GM19023 (cell line): ENCODE measurements at regions not wholly inside any gene's neighbourhood (a gene's known extent, or its start where the extent isn't known, plus 50 kb on each side); places are given as distances from the start of the nearest gene placed in this dataset.
"Not testable (repeated sequence)": the region's sequence is repeated elsewhere in the genome, so short reads cannot be mapped to it uniquely, and the experiment has no call there.

ENCODE experiments used
- ATAC-seq: cut with Tn5 transposase; IDR thresholded peaks from one replicate; pipeline ENCODE4 v1.9.1; 2021; ENCODE audit warnings: mild to moderate bottlenecking, moderate library complexity; ENCODE audit not compliant: unreplicated experiment

DNA sequence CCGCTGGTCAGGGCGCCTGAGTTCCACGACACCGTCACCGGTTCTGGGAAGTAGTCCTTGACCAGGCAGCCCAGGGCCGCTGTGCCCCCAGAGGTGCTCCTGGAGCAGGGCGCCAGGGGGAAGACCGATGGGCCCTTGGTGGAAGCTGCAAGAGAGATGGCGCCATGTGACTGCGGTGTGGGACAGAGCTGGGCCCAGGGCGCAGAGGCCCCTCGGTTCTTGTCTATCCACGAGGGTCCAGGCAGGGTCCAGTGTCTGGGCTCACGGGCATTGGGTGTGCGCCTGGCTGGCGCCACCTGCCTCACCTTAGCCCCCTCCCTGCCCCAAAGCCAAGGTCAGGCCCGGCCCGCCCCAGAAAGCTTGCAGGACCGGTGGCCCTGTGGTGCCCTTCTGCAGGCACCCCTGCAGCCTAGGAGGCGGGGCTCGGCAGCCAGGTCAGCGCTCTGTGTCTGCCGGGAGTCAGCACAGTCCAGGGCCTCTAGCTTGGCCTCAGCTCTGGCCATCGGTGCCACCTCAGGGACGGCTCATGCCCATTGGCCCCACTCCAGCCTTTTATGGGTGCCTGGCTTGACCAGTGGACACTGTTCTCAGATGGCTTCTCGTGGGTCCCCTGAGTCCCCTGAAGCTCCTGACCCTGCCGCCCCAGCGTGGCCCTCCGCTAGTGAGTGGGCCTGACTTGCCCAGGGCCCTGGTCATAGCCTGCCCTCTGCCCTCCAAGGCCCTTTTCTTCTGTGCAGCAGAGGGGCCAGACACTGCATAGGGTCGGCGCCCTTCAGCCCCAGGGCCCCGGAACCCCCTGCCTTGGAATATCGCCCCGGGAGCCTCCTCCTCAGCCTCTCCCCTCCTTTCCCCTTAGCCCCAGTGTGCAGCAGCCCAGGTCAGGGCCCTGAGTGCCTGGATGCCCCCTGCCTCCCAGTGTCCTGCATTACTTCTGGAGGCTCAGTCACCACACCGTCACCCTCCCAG lies 245.2 kb downstream of the TMEM121 start:
- ATAC-seq = not testable (repeated sequence)

DNA sequence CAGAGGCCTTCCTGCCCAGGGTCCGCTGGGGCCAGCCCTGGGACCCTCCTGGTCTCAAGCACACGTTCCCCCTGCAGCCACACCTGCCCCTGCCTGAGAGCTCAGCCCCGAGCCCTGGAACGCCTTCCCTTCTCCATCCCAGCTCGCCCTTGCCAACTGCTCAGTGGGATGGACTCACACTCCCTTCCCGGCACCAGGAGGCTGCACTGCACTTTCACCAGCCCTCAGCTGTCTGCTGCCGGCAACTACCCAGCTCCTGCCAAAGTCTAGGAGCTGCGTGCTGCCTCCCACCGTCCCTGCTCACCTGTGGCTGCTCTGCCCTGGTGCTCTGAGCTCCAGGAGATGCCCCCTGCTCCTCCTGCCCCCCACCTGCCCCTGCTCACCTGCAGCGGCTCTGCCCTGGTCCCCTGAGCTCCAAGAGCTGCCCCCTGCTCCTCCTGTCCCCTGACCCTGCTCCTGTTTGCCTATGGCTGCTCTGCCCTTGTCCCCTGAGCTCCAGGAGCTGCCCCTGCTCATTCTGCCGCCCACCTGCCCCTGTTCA lies 246.4 kb downstream of the TMEM121 start:
- not testable (repeated sequence) for ATAC-seq

DNA sequence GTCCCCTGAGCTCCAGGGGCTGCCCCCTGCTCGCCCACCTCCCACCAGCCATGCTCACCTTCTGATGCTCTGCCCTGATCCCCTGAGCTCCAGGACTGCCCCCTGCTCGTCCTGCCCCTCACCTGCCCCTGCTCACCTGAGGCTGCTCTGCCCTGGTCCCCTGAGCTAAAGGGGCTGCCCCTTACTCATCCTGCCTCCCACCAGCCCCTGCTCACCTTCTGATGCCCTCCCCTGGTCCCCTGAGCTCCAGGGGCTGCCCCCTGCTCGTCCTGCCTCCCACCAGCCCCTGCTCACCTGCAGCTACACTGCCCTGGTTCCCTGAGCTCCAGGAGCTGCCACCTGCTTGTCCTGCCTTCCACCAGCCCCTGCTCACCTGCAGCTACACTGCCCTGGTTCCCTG lies 247.2 kb downstream of the TMEM121 start:
- no peak for ATAC-seq

DNA sequence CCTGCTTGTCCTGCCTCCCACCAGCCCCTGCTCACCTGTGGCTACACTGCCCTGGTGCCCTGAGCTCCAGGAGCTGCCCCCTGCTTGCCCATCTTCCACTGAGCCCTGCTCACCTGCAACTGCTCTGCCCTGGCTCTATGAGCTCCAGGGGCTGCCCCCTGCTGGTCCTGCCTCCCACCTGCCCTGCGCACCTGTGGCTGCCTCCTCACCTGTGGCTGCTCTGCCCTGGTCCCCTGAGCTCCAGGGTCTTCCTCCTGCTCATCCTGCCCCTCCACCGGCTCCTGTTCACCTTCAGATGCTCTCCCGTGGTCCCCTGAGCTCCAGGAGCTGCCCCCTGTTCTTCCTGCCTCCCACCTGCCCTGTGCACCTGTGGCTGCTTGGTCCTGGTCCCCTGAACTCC lies 247.6 kb downstream of the TMEM121 start:
- ATAC-seq = no peak

DNA sequence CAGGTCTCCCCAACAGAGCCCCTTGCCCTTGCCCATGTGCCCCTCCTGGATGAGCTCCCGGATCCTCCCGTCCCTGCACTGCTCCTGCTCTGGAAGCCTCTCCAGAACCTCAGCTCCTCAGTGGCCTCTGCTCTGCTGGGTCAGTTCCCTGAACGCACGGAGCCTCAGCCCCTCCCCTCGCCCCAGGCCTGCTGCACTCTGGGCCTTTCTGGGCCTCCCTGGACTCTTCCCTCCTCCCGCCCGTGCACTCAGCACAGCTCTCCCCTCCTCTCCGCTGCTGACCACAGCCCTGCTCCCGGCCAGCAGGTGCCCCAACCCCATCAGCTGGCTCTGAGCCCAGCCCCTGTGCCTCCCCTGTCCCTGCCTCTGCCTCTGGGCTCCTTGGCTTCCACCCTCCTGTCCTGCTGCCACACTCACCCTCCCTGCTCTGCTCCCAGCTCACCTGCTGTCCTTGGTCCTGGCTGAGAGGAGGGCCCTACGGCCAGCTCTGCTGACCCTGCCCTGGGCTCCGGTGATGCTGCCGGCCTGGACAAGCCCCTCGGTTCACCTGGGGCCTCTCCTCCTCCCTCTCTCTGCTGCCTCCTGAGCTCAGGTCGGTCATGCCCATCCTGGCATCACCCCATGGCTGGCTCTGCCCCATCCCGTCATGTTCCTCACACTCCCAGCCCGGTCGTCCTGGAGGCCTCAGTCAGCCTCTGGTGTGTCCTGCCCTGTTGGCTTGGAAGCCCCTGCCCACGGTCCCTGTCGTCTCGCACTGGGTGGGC lies 248.4 kb downstream of the TMEM121 start:
- not testable (repeated sequence) for ATAC-seq

DNA sequence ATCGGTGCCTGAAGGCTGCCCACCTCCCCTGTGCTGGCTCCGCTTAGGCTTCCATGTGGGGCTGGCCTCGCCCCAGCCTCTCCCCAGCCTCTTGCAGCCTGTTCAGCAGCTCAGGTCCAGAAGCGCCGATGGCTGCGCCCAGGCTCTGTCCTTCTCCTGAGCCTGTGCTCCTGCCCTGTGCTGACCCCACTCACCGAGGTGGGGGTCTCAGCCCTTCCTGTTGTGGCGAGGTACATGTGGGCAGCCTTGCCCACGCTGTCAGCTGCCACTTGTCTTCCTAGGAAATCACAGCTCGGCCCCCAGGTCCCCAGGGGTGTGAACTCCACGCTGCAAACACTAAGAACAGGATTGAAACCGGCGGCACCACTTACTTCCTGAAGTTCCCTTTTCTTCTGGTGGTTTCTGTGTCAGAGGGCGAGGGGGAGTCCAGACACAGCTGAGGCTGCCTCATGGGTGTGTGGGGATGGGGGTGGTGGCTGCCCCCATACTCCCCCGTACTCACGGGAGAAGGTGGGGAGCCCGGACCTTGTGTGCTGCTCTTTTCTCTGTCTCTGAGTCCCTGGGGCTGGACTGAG lies 249.1 kb downstream of the TMEM121 start:
- not testable (repeated sequence) for ATAC-seq

DNA sequence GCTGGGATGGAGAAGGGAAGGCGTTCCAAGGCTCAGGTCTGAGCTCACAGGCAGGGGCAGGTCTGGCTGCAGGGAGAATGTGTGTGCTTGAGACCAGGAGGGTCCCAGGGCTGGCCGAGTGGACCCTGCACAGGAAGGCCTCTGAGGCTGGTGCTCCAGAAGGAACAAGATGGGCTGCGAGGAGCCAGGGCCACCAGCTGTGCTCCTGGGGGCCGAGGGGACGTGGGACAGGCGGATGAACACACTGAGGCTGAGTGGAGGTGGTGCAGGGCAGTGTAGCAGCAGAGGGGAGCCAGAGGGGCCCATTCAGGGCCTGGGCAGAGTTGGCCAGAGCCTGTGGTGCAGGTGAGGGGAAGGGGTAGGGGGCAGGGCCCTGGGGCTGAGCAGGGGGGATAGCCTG lies 249.7 kb downstream of the TMEM121 start:
- ATAC-seq = not testable (repeated sequence)

DNA sequence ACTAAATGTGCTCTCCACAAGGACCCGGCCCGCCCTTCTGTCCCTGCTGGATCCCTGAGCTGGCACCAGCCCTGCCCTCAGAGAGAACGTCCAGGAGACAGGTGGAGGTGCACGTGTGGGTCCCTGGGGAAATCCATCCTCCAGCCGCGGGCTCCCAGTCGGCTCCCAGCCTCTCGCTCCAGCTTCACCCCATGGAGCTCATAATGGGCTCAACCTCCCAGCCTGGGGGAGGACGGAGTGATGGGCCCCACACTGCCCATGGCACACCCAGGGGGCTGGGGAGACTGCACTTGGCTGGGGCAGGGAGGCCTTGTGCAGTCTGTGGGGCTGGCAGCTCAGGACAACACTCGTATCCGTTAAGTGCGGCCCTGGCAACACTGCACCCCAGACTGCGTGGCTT lies 250.5 kb downstream of the TMEM121 start:
- no peak for ATAC-seq

DNA sequence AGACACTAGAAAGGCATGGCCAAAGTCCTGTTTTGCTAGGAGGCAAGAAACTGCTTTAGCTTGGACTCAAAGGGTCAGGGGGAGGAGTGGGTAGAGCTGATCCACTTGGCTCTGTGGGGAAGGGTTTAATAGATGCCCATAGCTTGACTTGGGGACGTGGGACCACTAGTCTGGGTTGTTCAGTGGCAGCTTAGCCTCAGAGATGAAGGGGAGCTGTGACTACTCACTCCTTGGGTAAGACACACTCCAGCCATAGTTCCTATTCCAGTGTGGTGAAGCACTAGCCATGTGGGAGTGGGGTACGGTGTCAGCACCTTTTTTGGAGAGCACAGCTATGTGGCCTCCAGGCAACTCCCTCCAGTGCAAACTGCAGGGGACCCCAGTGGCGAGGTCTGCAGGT lies 257.3 kb downstream of the TMEM121 start:
- ATAC-seq = no peak

DNA sequence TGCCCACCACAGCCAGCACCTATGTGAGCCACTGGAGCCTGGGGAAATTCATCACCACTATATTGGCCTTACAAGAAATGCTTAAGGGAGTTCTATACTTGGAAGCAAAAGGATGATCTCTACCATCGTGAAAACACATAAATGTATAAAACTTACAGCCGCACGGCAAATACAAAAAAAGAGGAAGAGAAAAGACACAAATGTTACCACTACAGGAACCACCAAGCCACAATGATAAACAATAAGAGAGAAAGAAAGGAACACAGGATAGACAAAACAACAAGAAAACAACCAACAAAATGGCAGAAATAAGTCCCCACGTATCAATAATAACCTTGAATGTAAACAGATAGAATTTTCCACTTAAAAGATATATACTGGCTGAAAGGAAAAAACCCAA lies 267.5 kb downstream of the TMEM121 start:
- ATAC-seq = no peak

DNA sequence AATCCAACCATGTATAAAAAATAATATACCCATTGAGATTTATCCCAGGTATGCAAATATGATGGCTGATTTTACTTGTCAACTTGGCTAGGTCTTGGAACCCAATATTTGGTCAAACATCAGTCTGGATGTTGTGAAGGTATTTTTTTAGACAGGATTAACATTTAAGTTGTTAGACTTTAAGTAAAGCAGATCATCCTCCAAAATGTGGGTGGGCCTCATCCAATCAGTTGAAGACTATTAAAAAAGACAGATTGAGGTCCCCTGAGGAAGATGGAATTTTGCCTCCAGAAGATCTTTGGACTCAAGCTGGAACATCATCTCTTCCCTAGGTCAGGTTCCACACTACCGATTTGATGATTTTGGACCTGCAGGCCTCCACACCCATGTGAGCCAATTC lies 271.2 kb downstream of the TMEM121 start:
- ATAC-seq = no peak

DNA sequence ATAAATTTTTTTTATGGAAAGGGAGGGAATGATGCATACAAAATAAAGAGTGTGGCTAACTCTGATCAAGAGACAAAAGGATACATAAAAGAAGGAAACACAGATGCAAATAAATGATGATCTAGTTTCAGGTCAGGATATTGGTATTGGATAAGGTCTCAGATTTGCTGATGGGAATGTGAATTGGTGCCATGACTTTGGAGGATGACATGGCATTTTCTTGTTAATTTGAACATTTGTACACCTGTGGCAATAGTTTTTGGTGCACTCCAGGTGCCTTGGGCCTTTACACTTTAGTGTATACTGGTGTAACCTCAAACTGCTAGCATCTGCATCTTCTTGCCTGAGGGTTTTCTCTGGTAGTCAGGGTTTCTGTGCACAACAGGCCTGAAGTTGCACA lies 279.3 kb downstream of the TMEM121 start:
- no peak for ATAC-seq

DNA sequence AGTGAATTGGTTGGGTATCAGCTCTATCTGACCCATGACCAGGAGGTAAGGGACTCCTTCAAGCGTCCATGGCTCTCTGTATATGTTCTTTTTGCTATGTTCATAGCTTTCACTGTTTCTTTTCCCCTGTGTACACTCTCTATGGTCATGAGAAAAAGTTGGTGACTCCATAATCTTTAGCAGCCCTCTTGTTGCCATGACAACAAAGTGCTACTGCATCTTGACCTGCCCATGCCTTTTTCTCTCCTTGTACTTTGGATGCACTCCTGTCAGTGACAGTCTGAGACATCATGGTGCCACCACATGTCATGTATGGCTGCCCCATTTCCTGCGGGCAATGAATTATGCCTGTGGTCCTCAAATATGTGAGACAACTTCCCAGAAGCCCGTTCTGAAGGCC lies 280.2 kb downstream of the TMEM121 start:
- ATAC-seq = no peak

DNA sequence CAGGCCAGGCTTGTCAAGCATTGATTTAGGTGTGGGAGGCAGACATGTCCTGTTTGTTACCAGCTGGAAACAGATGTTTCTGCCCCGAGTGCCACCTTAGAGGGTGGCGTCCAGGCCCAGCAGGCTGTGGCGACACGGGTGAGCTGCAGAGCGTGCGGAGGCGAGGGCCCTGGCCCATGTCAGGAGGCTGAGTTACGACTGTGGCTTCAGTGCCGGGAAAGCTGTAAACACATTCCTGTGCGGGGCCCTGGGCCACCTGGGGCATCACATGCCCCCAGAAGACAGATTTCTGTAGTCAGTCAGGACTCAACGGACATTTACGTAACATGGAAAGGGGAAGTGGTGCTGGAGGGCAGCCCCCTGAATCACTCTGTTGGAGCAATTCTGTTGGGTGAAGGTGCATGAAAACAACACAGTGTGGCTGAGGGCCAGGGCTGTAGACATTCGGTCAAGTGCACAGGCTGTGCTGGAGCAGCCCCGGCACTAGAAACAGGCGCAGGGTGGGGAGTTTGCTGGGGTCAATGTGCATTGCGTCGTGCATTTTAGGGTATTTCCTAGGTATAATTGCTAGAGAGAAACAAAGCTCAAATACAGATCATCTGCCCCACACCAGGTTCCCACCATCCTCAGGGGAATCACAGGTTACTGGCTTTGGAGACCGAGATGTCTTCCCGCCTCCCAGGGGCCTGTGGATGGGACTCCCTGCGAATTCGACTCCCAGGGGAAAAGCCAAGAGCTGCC lies 291.8 kb downstream of the TMEM121 start:
- peak; percentile 62 for ATAC-seq

DNA sequence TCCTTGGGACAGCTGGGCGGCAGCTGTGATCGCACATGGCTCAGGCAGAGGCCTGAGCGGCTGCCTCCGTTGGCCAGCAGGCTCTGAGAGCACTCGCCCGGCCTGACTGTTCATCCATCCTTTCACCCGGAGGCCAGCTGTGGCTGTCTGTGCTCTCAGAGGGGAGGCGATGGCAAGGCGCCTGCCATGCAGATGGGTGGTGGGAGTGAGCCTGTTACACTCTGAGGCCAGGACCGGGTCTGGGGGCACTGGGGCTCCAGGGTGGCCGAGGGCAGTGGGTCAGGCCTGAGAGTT lies 292.3 kb downstream of the TMEM121 start:
- peak; percentile 23 for ATAC-seq

DNA sequence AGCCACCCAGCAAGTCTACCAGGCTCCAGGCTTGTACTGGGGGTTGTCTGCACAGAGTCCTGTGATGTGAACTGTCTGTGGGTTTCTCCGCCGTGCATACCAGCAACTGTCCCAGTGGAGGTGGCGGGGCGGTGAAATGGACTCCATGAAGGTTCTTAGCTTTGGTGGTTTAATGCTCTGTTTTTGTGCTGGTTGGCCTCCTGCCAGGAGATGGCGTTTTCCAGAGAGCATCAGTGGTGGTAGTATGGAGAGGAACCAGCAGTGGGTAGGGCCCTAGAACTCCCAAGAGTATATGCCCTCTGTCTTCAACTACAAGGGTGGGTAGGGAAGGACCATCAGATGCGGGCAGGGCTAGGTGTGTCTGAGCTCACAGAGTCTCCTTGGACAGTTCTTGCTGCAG lies 303.8 kb downstream of the TMEM121 start:
- ATAC-seq = no peak

DNA sequence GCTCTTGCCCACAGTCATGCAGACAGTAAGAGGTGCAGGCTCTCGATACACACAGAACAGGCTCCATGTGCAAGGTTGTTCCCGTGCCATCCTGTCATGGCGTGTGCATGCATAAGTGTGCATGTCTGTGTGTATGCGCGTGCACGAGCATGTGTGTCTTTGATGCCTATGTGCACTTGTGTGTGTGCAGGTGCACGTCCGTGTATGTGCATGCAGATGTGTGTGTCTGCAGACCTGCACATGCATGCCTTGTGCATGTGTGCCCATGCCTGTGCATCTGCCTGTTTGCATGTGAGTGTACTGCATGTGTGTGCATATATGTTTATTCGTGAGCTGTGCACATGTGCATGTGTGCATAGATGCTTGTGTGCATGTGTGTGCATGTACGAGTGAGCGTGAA lies 309.8 kb downstream of the TMEM121 start:
- ATAC-seq = no peak

DNA sequence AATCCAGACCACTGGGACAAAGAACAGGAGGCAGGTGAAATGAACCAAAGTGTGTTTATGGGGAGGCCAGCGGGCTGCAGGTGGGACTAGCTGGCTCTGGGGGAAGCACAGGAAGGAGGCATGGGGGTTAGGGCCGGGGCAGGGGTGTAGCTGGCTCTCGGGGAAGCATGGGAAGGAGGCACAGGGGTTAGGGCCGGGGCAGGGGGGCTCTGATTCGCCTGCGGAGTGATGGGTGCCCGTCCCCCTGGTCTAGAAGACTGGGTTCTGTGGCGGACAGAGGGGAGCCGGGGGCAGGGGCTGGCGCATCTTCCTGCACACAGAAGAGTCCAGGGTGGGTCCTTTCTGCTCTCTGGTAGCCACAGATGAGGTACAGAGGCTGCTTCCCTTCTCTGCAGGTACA lies 310.3 kb downstream of the TMEM121 start:
- no peak for ATAC-seq

DNA sequence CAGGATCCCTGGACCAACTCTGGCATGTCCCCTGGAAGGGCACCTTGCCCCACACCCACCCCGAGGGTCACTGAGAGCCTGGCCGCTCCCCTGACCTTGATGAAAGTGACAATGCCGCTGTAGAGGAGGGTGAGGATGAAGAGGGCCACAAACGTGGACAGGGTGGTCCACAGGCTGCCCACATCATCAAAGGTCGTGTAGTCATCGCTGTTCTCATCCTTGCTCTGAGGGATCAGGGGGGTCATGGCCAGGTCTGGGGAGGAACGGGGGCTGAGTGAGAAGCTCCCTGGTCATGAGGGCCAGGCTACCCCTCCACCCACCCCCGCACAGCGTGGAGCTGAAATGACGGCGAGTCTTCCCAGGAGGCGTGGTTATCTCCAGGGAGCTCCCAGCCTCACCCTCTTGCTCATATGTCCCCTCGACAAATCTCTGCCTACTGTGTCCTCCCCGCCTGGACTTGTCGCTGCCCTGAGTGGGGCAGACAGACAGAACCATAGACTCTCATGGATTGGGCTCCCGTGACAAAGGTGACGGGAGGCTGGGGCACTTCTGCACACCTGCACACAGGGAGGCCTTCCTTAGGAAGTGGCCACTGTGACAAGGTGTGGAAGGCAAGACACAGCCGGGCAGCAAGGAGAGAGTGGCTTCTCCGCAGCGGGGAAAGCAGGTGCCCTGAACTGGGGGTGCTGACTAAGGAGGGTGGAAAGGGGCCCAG lies 311.1 kb downstream of the TMEM121 start:
- no peak for ATAC-seq

DNA sequence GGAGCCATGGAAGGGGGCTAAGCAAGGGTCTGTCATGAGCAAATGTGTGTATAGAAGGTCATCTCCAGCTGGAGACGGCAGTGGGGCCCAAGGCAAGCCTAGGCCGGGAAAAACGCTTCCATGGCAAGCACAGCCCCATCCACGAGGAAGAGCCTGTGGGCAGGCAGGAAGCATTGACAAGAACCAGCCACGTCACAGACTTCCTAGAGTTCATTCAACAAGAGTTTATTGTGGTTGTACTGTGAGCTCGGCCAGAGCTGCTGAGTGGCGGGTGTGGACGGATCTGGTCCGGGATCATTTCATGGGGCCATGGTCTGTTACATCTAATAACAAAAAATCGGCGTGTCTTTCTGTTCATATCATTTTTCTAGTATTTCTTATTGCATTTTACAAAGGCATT lies 311.7 kb downstream of the TMEM121 start:
- no peak for ATAC-seq
